ENCODE measurements at regions not wholly inside any gene's neighbourhood (a gene's known extent, or its start where the extent isn't known, plus 50 kb on each side); places are given as distances from the start of the nearest gene placed in this dataset.
"Not testable (repeated sequence)": the region's sequence is repeated elsewhere in the genome, so short reads cannot be mapped to it uniquely, and the experiment has no call there.

- TF ChIP-seq, protein P1, sequence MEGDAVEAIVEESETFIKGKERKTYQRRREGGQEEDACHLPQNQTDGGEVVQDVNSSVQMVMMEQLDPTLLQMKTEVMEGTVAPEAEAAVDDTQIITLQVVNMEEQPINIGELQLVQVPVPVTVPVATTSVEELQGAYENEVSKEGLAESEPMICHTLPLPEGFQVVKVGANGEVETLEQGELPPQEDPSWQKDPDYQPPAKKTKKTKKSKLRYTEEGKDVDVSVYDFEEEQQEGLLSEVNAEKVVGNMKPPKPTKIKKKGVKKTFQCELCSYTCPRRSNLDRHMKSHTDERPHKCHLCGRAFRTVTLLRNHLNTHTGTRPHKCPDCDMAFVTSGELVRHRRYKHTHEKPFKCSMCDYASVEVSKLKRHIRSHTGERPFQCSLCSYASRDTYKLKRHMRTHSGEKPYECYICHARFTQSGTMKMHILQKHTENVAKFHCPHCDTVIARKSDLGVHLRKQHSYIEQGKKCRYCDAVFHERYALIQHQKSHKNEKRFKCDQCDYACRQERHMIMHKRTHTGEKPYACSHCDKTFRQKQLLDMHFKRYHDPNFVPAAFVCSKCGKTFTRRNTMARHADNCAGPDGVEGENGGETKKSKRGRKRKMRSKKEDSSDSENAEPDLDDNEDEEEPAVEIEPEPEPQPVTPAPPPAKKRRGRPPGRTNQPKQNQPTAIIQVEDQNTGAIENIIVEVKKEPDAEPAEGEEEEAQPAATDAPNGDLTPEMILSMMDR (IDR thresholded peaks at IDR 0.05; ENCODE audit: extremely low read depth, low read depth, low read length), result no peak
- H3K4me2 ChIP-seq (ENCODE audit: insufficient read depth, low read length), result no peak overlapping the region
These were observed 987.8 kb upstream of the ADAMTS5 start for GRCh38 chr21:27954543-27955165.

DNA sequence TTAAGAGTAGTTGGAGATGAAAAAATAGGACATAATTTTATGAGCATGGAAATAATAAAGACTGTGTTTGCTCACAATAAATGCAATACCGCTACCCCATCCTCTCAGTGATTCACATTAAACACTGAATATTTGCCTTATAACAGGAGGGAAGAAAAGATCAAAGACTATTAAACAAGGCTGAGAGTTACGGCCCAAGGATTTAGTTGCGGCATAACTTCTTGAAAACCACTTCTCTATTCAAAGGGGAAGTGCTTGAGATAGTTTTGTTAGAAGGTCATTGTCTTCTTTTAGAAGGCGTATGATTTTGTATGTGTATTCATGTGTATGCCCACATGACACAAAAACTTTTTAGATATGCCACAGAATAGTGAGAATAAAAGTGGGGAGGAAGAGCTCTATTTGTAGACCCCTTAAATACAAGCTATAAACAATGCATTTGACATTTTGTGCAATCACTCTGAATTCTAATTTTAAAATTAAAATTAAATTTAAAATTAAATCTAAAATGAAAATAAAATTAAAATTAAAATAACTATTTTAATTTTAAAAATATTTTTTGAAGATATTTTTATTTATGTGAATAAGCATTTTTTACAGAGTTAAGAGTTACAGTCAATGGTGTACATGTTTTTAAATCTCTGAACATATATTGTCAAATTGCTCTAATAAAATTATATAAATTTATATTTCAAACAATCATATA is 986.6 kb upstream of the ADAMTS5 start:
- no peak overlapping the region for H3K4me3 ChIP-seq (ENCODE audit: insufficient read depth, low read length)
- no peaks in the 10 kb centered on the region for H3K27me3 ChIP-seq (ENCODE audit: insufficient read depth, low read length)
- no peaks in the 10 kb centered on the region for H3K9me3 ChIP-seq (ENCODE audit: low read depth, low read length)
- TF ChIP-seq, protein P1 (IDR thresholded peaks at IDR 0.05; ENCODE audit: extremely low read depth, low read depth, low read length), result no peak
- H3K79me2 ChIP-seq (ENCODE audit: insufficient read depth, low read length), result no peaks in the 10 kb centered on the region
- no peak overlapping the region for H3K27ac ChIP-seq (ENCODE audit: low read depth, low read length)
- DNase-seq (ENCODE audit: insufficient read length, low spot score, missing footprints), result no peak
- H3K4me1 ChIP-seq (ENCODE audit: insufficient read depth, low read length), result no peaks in the 10 kb centered on the region
- no peak overlapping the region for H3K4me2 ChIP-seq (ENCODE audit: insufficient read depth, low read length)
- no peaks in the 10 kb centered on the region for H3K36me3 ChIP-seq (ENCODE audit: insufficient read depth, low read length)
- no peaks in the 10 kb centered on the region for H4K20me1 ChIP-seq (ENCODE audit: insufficient read depth, low read length)
- H2AFZ ChIP-seq (ENCODE audit: low read length), result no peak overlapping the region

More at GRCh38 chr21:27954543-27955165, 987.8 kb upstream of the ADAMTS5 start:
- no peaks in the 10 kb centered on the region for H3K9me3 ChIP-seq (ENCODE audit: low read depth, low read length)
- no peaks in the 10 kb centered on the region for H3K36me3 ChIP-seq (ENCODE audit: insufficient read depth, low read length)
- H3K4me3 ChIP-seq (ENCODE audit: insufficient read depth, low read length), result no peak overlapping the region
- no peak overlapping the region for H3K27ac ChIP-seq (ENCODE audit: low read depth, low read length)
- no peaks in the 10 kb centered on the region for H3K27me3 ChIP-seq (ENCODE audit: insufficient read depth, low read length)
- no peaks in the 10 kb centered on the region for H3K79me2 ChIP-seq (ENCODE audit: insufficient read depth, low read length)
- no peaks in the 10 kb centered on the region for H3K4me1 ChIP-seq (ENCODE audit: insufficient read depth, low read length)
- DNase-seq (ENCODE audit: insufficient read length, low spot score, missing footprints), result peak; percentile 6
- H2AFZ ChIP-seq (ENCODE audit: low read length), result peak overlapping the region; percentile 39
- no peaks in the 10 kb centered on the region for H4K20me1 ChIP-seq (ENCODE audit: insufficient read depth, low read length)

DNA sequence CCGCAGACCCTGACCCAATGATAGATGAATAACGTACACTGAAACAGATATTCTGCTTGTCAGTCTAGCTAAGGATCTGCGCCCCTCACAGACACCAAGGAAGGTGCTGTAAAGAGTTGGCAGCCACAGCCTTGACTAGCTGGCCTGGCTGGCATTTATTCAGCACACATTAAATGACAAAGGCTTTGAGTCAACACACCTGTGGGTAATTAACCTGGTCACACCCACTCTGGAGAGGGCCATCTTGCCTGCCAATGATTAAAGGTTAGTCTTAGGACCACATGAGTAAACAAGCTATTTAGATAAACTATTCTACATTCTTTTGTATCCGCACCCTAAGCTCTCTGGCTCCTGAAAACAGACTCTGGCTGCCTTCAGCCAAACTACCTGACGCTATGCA is 982.2 kb upstream of the ADAMTS5 start:
- not testable (repeated sequence) for H3K9me3 ChIP-seq (ENCODE audit: low read depth, low read length); H4K20me1 ChIP-seq (ENCODE audit: insufficient read depth, low read length); DNase-seq (ENCODE audit: insufficient read length, low spot score, missing footprints); H3K4me3 ChIP-seq (ENCODE audit: insufficient read depth, low read length); H3K27me3 ChIP-seq (ENCODE audit: insufficient read depth, low read length); H3K79me2 ChIP-seq (ENCODE audit: insufficient read depth, low read length); H3K4me2 ChIP-seq (ENCODE audit: insufficient read depth, low read length); H2AFZ ChIP-seq (ENCODE audit: low read length); H3K4me1 ChIP-seq (ENCODE audit: insufficient read depth, low read length); H3K27ac ChIP-seq (ENCODE audit: low read depth, low read length); H3K36me3 ChIP-seq (ENCODE audit: insufficient read depth, low read length)

- not testable (repeated sequence) for DNase-seq (ENCODE audit: insufficient read length, low spot score, missing footprints); H3K4me1 ChIP-seq (ENCODE audit: insufficient read depth, low read length); H2AFZ ChIP-seq (ENCODE audit: low read length); H3K27me3 ChIP-seq (ENCODE audit: insufficient read depth, low read length); H3K27ac ChIP-seq (ENCODE audit: low read depth, low read length); H4K20me1 ChIP-seq (ENCODE audit: insufficient read depth, low read length); H3K36me3 ChIP-seq (ENCODE audit: insufficient read depth, low read length); H3K4me2 ChIP-seq (ENCODE audit: insufficient read depth, low read length); H3K79me2 ChIP-seq (ENCODE audit: insufficient read depth, low read length); H3K4me3 ChIP-seq (ENCODE audit: insufficient read depth, low read length); H3K9me3 ChIP-seq (ENCODE audit: low read depth, low read length)
These were observed 963.4 kb upstream of the ADAMTS5 start for GRCh38 chr21:27930108-27930767.

DNA sequence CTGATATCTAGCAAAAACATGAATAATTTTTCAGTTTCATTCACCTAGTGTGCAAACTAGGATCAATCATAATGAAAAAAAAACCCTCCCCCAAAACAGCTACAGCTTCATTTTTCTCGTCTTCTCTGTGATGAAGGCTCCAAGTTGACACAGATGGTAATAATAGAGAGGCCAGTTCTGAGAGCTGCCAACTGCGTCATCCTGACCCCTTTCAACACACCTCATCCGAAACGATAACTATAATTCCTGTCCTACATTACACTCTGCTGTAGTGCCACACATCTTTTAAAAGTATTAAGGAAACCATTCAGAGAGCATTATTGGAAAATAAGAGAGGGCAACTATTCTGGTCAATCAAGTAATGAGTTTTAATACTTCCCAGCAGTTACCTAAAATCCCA is 962.3 kb upstream of the ADAMTS5 start:
- H3K36me3 ChIP-seq (ENCODE audit: insufficient read depth, low read length); H3K79me2 ChIP-seq (ENCODE audit: insufficient read depth, low read length); DNase-seq (ENCODE audit: insufficient read length, low spot score, missing footprints); H4K20me1 ChIP-seq (ENCODE audit: insufficient read depth, low read length); H3K27me3 ChIP-seq (ENCODE audit: insufficient read depth, low read length); H2AFZ ChIP-seq (ENCODE audit: low read length); H3K4me1 ChIP-seq (ENCODE audit: insufficient read depth, low read length); H3K9me3 ChIP-seq (ENCODE audit: low read depth, low read length); H3K4me3 ChIP-seq (ENCODE audit: insufficient read depth, low read length): not testable (repeated sequence)
- H3K4me2 ChIP-seq (ENCODE audit: insufficient read depth, low read length), result peak overlapping the region; percentile 62
- peak overlapping the region; percentile 61 for H3K27ac ChIP-seq (ENCODE audit: low read depth, low read length)

DNA sequence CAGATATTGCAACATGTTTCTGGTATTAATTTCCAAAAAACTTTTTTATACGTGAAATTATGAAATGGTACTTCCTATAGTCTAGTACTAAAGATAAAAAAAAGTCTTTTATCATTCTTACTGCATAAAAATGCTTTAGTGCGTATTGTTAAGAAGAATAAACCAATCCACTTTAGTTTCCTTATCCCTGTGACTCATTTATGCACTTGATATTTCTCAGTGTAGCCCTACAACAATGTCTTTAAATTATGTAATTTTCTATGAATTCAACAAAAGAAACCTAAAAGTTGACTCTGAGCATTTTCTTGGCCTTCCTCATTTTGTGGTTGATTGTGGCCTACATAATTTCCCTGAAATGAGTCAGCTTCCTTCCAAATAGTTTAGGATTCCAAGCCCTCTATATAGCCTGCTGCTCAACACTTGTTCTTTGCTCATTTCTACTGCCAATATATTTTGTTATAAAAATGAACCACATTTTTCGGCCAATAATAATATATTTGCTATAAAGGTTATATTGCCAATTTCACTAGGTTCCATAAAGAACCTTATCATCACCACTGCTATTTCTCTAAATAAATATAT is 961.7 kb upstream of the ADAMTS5 start:
- Histone ChIP-seq H3K4me2 (ENCODE audit: insufficient read depth, low read length) (peak overlapping the region; percentile 62), H3K27ac (ENCODE audit: low read depth, low read length) (peak overlapping the region; percentile 61)
- H3K79me2 ChIP-seq (ENCODE audit: insufficient read depth, low read length); H3K36me3 ChIP-seq (ENCODE audit: insufficient read depth, low read length); H4K20me1 ChIP-seq (ENCODE audit: insufficient read depth, low read length); H3K4me1 ChIP-seq (ENCODE audit: insufficient read depth, low read length); H3K27me3 ChIP-seq (ENCODE audit: insufficient read depth, low read length); H2AFZ ChIP-seq (ENCODE audit: low read length); H3K9me3 ChIP-seq (ENCODE audit: low read depth, low read length); H3K4me3 ChIP-seq (ENCODE audit: insufficient read depth, low read length): not testable (repeated sequence)
- peak; percentile 50 for DNase-seq (ENCODE audit: insufficient read length, low spot score, missing footprints)

GRCh38 chr21:27921421-27921820 is 954.5 kb upstream of the ADAMTS5 start:
- H2AFZ ChIP-seq (ENCODE audit: low read length); H3K36me3 ChIP-seq (ENCODE audit: insufficient read depth, low read length); H3K4me2 ChIP-seq (ENCODE audit: insufficient read depth, low read length); H3K27ac ChIP-seq (ENCODE audit: low read depth, low read length); H3K4me1 ChIP-seq (ENCODE audit: insufficient read depth, low read length); H3K9me3 ChIP-seq (ENCODE audit: low read depth, low read length); H3K4me3 ChIP-seq (ENCODE audit: insufficient read depth, low read length); H3K79me2 ChIP-seq (ENCODE audit: insufficient read depth, low read length); H4K20me1 ChIP-seq (ENCODE audit: insufficient read depth, low read length); H3K27me3 ChIP-seq (ENCODE audit: insufficient read depth, low read length); DNase-seq (ENCODE audit: insufficient read length, low spot score, missing footprints): not testable (repeated sequence)

All from osteoblast (primary cell).